ENCODE measurements at regions not wholly inside any gene's neighbourhood (a gene's known extent, or its start where the extent isn't known, plus 50 kb on each side); places are given as distances from the start of the nearest gene placed in this dataset.

DNA sequence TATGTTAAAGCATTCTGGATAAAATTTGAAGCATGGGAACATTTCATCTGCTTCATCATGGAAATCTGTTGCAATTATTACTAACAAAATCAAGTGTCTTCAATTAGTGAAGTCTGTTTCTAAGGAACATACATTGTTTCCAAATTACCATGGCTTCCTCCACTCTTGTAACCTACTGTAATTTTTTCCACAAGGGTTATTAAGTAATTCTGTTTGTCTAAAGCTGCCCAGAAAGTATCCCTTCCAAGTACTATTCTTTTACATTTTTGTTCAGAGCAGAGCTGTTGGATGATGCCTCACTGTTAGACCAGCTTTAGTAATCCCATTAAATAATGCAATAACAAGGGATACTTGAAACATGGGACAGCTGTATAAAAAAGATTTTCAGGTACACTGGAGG lies 483.5 kb upstream of the CD180 start:
- Histone ChIP-seq H2BK15ac (ENCODE audit: low read length) (no peak overlapping the region), H2AK5ac (ENCODE audit: low read depth, low read length) (no peak overlapping the region), H3K27ac (replicated peaks; ENCODE audit: low read length) (no peak overlapping the region), H2AFZ (ENCODE audit: low read length) (no peak overlapping the region), H3K9me3 (replicated peaks in 1 of 2; ENCODE audit: control insufficient read depth in 2 of 2, insufficient read depth in 1 of 2, low read depth in 1 of 2, low read length in 2 of 2) (no peaks in the 10 kb centered on the region), H3K23ac (ENCODE audit: low read depth, low read length, poor library complexity) (no peak overlapping the region), H3K27me3 (ENCODE audit: control insufficient read depth in 3 of 3, insufficient read depth in 3 of 3, low read depth in 1 of 3, low read length in 3 of 3) (no peaks in the 10 kb centered on the region), H2BK120ac (ENCODE audit: low read depth, low read length) (no peak overlapping the region), H2BK12ac (ENCODE audit: low read length) (no peak overlapping the region), H3K14ac (ENCODE audit: low read length) (no peak overlapping the region), H3K4ac (ENCODE audit: low read length) (no peak overlapping the region), H3K4me1 (ENCODE audit: control insufficient read depth in 2 of 2, insufficient read depth in 1 of 2, low read depth in 1 of 2, low read length in 2 of 2) (peaks cover 0 to 6% of the 10 kb centered on the region in 2 donors), H3K4me2 (ENCODE audit: insufficient read depth, low read length, poor library complexity, severe bottlenecking) (no peak overlapping the region), H2BK5ac (ENCODE audit: low read length) (no peak overlapping the region), H4K8ac (ENCODE audit: low read depth, low read length) (no peak overlapping the region), H3K9ac (ENCODE audit: low read depth, low read length, poor library complexity) (no peak overlapping the region), H3K4me3 (ENCODE audit: low read length in 2 of 2) (no peak overlapping the region), H4K91ac (ENCODE audit: low read depth, low read length, poor library complexity) (no peak overlapping the region), H3K18ac (ENCODE audit: low read length) (no peak overlapping the region), H3K36me3 (replicated peaks in 1 of 2; ENCODE audit: control insufficient read depth in 2 of 2, insufficient read depth in 2 of 2, low read length in 2 of 2) (no peaks in the 10 kb centered on the region), H3K79me1 (ENCODE audit: low read depth, low read length) (no peaks in the 10 kb centered on the region)
- no peak for DNase-seq (ENCODE audit: low spot score)

- H2AK5ac ChIP-seq (ENCODE audit: low read depth, low read length), result no peak overlapping the region
- H3K27ac ChIP-seq (replicated peaks; ENCODE audit: low read length), result no peak overlapping the region
- H3K36me3 ChIP-seq (replicated peaks in 1 of 2; ENCODE audit: control insufficient read depth in 2 of 2, insufficient read depth in 2 of 2, low read length in 2 of 2), result no peaks in the 10 kb centered on the region
- DNase-seq (ENCODE audit: low spot score), result no peak
- H4K91ac ChIP-seq (ENCODE audit: low read depth, low read length, poor library complexity), result no peak overlapping the region
- H3K18ac ChIP-seq (ENCODE audit: low read length), result peak overlapping the region; percentile 21
- H3K27me3 ChIP-seq (ENCODE audit: control insufficient read depth in 3 of 3, insufficient read depth in 3 of 3, low read depth in 1 of 3, low read length in 3 of 3), result no peaks in the 10 kb centered on the region
- no peak overlapping the region for H3K14ac ChIP-seq (ENCODE audit: low read length)
- no peak overlapping the region for H2BK5ac ChIP-seq (ENCODE audit: low read length)
- H3K79me1 ChIP-seq (ENCODE audit: low read depth, low read length), result no peaks in the 10 kb centered on the region
- no peak overlapping the region for H2BK120ac ChIP-seq (ENCODE audit: low read depth, low read length)
- no peak overlapping the region for H3K4me2 ChIP-seq (ENCODE audit: insufficient read depth, low read length, poor library complexity, severe bottlenecking)
- no peak overlapping the region for H3K4me3 ChIP-seq (ENCODE audit: low read length in 2 of 2)
- H3K4me1 ChIP-seq (ENCODE audit: control insufficient read depth in 2 of 2, insufficient read depth in 1 of 2, low read depth in 1 of 2, low read length in 2 of 2), result peaks cover 0 to 6% of the 10 kb centered on the region in 2 donors
- H4K8ac ChIP-seq (ENCODE audit: low read depth, low read length), result no peak overlapping the region
- no CpG with 5 or more reads among the region's 7 CpGs for WGBS, 2 donors (ENCODE audit: extremely low coverage in 2 of 2, insufficient read length in 2 of 2, insufficient replicate concordance in 1 of 2)
- no peak overlapping the region for H3K23ac ChIP-seq (ENCODE audit: low read depth, low read length, poor library complexity)
- H2BK12ac ChIP-seq (ENCODE audit: low read length), result no peak overlapping the region
- no peak overlapping the region for H2AFZ ChIP-seq (ENCODE audit: low read length)
- no peak overlapping the region for H2BK15ac ChIP-seq (ENCODE audit: low read length)
- no peak overlapping the region for H3K9ac ChIP-seq (ENCODE audit: low read depth, low read length, poor library complexity)
- no peak overlapping the region for H3K4ac ChIP-seq (ENCODE audit: low read length)
- H3K9me3 ChIP-seq (replicated peaks in 1 of 2; ENCODE audit: control insufficient read depth in 2 of 2, insufficient read depth in 1 of 2, low read depth in 1 of 2, low read length in 2 of 2), result no peaks in the 10 kb centered on the region
These were observed 482.7 kb upstream of the CD180 start for GRCh38 chr5:67679184-67679841.

DNA sequence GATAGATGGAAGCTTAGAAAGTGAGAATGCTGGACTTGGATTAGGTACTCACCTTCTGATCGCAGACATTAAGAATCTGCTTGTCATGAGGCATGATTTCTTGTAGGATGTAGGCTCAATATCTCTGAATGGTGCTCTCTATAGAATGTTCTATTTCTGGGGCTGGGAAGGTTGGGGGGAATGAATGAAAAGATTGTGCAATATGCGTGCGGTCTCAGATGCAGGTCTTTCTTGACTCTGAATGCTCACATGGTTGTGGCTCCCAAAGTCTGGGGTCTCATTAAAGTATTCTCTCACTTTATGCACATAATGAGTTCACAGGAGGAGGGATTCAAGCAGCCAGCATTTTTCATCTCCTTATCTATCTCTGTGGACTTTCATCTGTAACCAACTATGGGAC lies 482.0 kb upstream of the CD180 start:
- H2BK120ac ChIP-seq (ENCODE audit: low read depth, low read length), result no peak overlapping the region
- H3K4ac ChIP-seq (ENCODE audit: low read length), result no peak overlapping the region
- no peak overlapping the region for H2AFZ ChIP-seq (ENCODE audit: low read length)
- no peaks in the 10 kb centered on the region for H3K27me3 ChIP-seq (ENCODE audit: control insufficient read depth in 3 of 3, insufficient read depth in 3 of 3, low read depth in 1 of 3, low read length in 3 of 3)
- no peak overlapping the region for H3K4me3 ChIP-seq (ENCODE audit: low read length in 2 of 2)
- no peak overlapping the region for H4K8ac ChIP-seq (ENCODE audit: low read depth, low read length)
- no peak overlapping the region for H3K14ac ChIP-seq (ENCODE audit: low read length)
- no peaks in the 10 kb centered on the region for H3K79me1 ChIP-seq (ENCODE audit: low read depth, low read length)
- H3K36me3 ChIP-seq (replicated peaks in 1 of 2; ENCODE audit: control insufficient read depth in 2 of 2, insufficient read depth in 2 of 2, low read length in 2 of 2), result no peaks in the 10 kb centered on the region
- H2BK12ac ChIP-seq (ENCODE audit: low read length), result no peak overlapping the region
- no peak overlapping the region for H4K91ac ChIP-seq (ENCODE audit: low read depth, low read length, poor library complexity)
- peaks cover 0 to 6% of the 10 kb centered on the region in 2 donors for H3K4me1 ChIP-seq (ENCODE audit: control insufficient read depth in 2 of 2, insufficient read depth in 1 of 2, low read depth in 1 of 2, low read length in 2 of 2)
- WGBS, 2 donors (ENCODE audit: extremely low coverage in 2 of 2, insufficient read length in 2 of 2, insufficient replicate concordance in 1 of 2), result no CpG with 5 or more reads among the region's 3 CpGs
- no peak overlapping the region for H3K9ac ChIP-seq (ENCODE audit: low read depth, low read length, poor library complexity)
- H3K27ac ChIP-seq (replicated peaks; ENCODE audit: low read length), result no peak overlapping the region
- no peak overlapping the region for H2BK5ac ChIP-seq (ENCODE audit: low read length)
- no peak overlapping the region for H2AK5ac ChIP-seq (ENCODE audit: low read depth, low read length)
- no peak for DNase-seq (ENCODE audit: low spot score)
- H2BK15ac ChIP-seq (ENCODE audit: low read length), result no peak overlapping the region
- H3K23ac ChIP-seq (ENCODE audit: low read depth, low read length, poor library complexity), result no peak overlapping the region
- H3K9me3 ChIP-seq (replicated peaks in 1 of 2; ENCODE audit: control insufficient read depth in 2 of 2, insufficient read depth in 1 of 2, low read depth in 1 of 2, low read length in 2 of 2), result no peaks in the 10 kb centered on the region
- H3K4me2 ChIP-seq (ENCODE audit: insufficient read depth, low read length, poor library complexity, severe bottlenecking), result no peak overlapping the region
- no peak overlapping the region for H3K18ac ChIP-seq (ENCODE audit: low read length)

GRCh38 chr5:67677422-67677970 lies 480.9 kb upstream of the CD180 start:
- H3K4me3 ChIP-seq (ENCODE audit: low read length in 2 of 2), result no peak overlapping the region
- no CpG with 5 or more reads among the region's 2 CpGs for WGBS, 2 donors (ENCODE audit: extremely low coverage in 2 of 2, insufficient read length in 2 of 2, insufficient replicate concordance in 1 of 2)

More at GRCh38 chr5:67677422-67677970, 480.9 kb upstream of the CD180 start:
- H4K8ac ChIP-seq (ENCODE audit: low read depth, low read length), result no peak overlapping the region
- no peak overlapping the region for H2BK120ac ChIP-seq (ENCODE audit: low read depth, low read length)
- H3K9me3 ChIP-seq (replicated peaks in 1 of 2; ENCODE audit: control insufficient read depth in 2 of 2, insufficient read depth in 1 of 2, low read depth in 1 of 2, low read length in 2 of 2), result no peaks in the 10 kb centered on the region
- H3K23ac ChIP-seq (ENCODE audit: low read depth, low read length, poor library complexity), result no peak overlapping the region
- peaks cover 0 to 6% of the 10 kb centered on the region in 2 donors for H3K4me1 ChIP-seq (ENCODE audit: control insufficient read depth in 2 of 2, insufficient read depth in 1 of 2, low read depth in 1 of 2, low read length in 2 of 2)
- no peaks in the 10 kb centered on the region for H3K36me3 ChIP-seq (replicated peaks in 1 of 2; ENCODE audit: control insufficient read depth in 2 of 2, insufficient read depth in 2 of 2, low read length in 2 of 2)
- H2BK5ac ChIP-seq (ENCODE audit: low read length), result no peak overlapping the region
- H3K27me3 ChIP-seq (ENCODE audit: control insufficient read depth in 3 of 3, insufficient read depth in 3 of 3, low read depth in 1 of 3, low read length in 3 of 3), result no peaks in the 10 kb centered on the region
- H3K79me1 ChIP-seq (ENCODE audit: low read depth, low read length), result no peaks in the 10 kb centered on the region
- no peak overlapping the region for H3K27ac ChIP-seq (replicated peaks; ENCODE audit: low read length)
- H4K91ac ChIP-seq (ENCODE audit: low read depth, low read length, poor library complexity), result no peak overlapping the region
- H2AFZ ChIP-seq (ENCODE audit: low read length), result no peak overlapping the region
- no peak overlapping the region for H3K9ac ChIP-seq (ENCODE audit: low read depth, low read length, poor library complexity)
- no peak overlapping the region for H3K4ac ChIP-seq (ENCODE audit: low read length)
- H3K4me2 ChIP-seq (ENCODE audit: insufficient read depth, low read length, poor library complexity, severe bottlenecking), result no peak overlapping the region
- no peak overlapping the region for H3K18ac ChIP-seq (ENCODE audit: low read length)
- no peak overlapping the region for H3K14ac ChIP-seq (ENCODE audit: low read length)
- DNase-seq (ENCODE audit: low spot score), result no peak
- no peak overlapping the region for H2AK5ac ChIP-seq (ENCODE audit: low read depth, low read length)
- H2BK15ac ChIP-seq (ENCODE audit: low read length), result no peak overlapping the region
- no peak overlapping the region for H2BK12ac ChIP-seq (ENCODE audit: low read length)
